ENCODE measurements at regions not wholly inside any gene's neighbourhood (a gene's known extent, or its start where the extent isn't known, plus 50 kb on each side); places are given as distances from the start of the nearest gene placed in this dataset.

GRCh38 chr6:164547076-164547475 lies 762.3 kb downstream of the C6orf118 start:
- Mint-ChIP-seq H3K36me3 (no peaks in the 10 kb centered on the region), H3K4me1 (no peaks in the 10 kb centered on the region), H3K9me3 (peaks cover 5% of the 10 kb centered on the region), H3K27ac (no peak overlapping the region), H3K27me3 (no peaks in the 10 kb centered on the region), H3K4me3 (no peak overlapping the region)

DNA sequence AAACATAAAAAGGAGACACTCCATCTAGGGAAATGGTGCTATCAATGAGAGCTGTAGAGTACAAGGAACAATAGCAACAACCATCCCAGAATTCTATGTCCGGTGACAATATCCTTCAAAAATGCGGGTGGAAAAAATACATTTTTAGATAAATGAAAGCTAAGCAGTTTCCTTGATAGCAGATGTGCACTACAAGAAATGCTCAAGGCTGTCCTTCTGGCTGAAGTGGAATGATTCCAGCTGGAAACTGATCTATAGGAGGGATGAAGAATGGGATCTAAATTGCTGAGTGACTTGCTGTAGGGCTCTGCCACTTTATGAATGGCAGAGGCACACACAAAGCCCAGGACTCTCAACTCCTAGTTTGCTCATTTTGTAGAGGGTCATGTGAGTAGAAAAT lies 763.1 kb downstream of the C6orf118 start:
- Mint-ChIP-seq H3K36me3 (no peaks in the 10 kb centered on the region), H3K27ac (no peak overlapping the region), H3K4me3 (no peak overlapping the region), H3K27me3 (no peaks in the 10 kb centered on the region), H3K4me1 (no peaks in the 10 kb centered on the region), H3K9me3 (peaks cover 2% of the 10 kb centered on the region)

DNA sequence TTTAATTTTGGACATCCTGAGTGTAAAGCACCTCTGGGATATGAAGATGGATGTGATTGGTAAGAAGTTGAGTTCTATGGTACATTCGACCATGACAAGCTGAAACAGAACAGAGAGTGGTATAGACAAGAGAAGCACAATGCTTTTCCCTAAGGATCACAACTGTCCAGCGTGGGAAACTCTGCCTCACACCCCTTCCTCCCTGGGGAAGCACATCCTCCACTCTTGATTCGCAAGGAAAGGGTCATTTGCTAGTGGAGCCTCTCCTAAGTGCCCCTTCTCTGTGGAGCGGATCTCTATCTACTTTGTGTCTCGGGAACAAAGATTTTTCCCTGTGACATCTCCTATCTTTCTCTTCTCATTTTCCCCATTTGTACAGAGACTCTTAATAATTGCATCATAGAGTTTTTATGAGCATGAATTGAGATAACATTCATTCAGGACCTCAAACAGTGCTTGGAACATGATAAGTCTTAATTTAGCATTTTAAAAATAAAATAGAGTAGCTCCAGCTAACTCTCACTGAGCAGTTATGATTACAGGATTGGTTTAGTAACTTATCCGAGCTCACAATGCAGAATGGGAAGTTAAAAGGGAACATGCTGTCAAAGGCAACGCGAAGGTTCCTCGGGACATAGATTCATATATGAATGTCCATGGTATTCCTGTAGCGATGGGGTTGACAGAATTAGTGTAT lies 775.2 kb downstream of the C6orf118 start:
- Mint-ChIP-seq H3K27me3 (no peaks in the 10 kb centered on the region), H3K36me3 (no peaks in the 10 kb centered on the region), H3K9me3 (peaks cover 5% of the 10 kb centered on the region), H3K27ac (no peak overlapping the region), H3K4me1 (no peaks in the 10 kb centered on the region), H3K4me3 (no peak overlapping the region)

DNA sequence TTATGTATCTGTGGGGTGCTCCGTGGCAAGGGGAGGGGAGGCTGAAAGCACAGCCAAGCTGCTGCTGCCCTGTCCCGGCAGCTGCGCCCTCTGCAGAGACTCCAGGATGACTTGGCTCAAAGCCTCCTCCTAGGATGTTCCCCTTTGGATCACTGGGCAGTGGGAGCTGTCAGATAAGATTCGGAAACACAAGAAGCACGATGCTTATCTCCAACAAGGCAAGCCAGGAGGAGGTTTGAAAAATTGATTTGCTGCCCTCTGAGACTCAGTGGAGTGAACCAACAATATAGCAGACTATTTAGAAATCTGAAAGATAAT lies 776.4 kb downstream of the C6orf118 start:
- H3K4me1 Mint-ChIP-seq: no peaks in the 10 kb centered on the region
- no peaks in the 10 kb centered on the region for H3K36me3 Mint-ChIP-seq
- no peaks in the 10 kb centered on the region for H3K27me3 Mint-ChIP-seq
- no peaks in the 10 kb centered on the region for H3K9me3 Mint-ChIP-seq
- no peak overlapping the region for H3K4me3 Mint-ChIP-seq
- no peak overlapping the region for H3K27ac Mint-ChIP-seq

DNA sequence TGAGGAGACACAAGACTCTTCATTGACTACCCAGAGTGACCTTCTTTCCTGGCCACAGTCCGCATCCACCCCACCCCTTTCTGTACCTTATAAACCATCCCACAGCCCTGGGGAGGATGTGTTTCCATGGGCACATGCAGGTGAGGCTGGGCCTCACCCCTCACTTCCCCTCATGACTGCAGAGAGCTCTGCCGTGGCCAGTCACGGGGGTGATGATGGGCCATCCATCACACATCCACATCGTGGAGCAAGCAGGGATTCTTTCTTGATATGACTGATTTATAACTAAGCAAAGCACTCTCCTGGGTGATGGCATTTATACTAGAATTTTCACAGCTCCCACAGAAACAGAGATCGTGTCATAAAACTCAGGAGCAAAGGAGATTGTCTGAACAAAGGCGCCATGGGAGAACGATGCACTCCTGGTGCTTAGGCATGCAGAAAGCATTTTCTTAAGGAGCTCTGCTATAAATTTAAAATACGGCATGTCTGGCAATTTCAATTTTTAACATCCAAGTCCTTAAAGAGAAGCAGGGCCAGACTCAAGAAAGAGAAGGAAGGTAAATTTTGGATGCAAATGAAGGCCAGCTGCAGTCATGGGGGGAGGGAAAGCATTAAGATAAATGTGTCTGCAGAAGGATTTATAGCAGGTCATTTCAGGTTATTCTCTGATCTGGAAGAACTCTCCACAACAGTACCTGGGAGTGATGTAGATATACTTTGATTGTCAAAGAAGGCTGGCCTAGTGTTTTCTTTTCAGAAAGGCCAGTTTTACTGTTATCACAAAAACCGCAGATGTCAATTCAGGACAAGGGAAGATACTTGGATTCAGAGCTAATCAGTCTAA lies 777.0 kb downstream of the C6orf118 start:
- H3K27me3 Mint-ChIP-seq: no peaks in the 10 kb centered on the region
- no peak overlapping the region for H3K27ac Mint-ChIP-seq
- no peaks in the 10 kb centered on the region for H3K9me3 Mint-ChIP-seq
- H3K4me1 Mint-ChIP-seq: no peaks in the 10 kb centered on the region
- H3K4me3 Mint-ChIP-seq: no peak overlapping the region
- no peaks in the 10 kb centered on the region for H3K36me3 Mint-ChIP-seq

DNA sequence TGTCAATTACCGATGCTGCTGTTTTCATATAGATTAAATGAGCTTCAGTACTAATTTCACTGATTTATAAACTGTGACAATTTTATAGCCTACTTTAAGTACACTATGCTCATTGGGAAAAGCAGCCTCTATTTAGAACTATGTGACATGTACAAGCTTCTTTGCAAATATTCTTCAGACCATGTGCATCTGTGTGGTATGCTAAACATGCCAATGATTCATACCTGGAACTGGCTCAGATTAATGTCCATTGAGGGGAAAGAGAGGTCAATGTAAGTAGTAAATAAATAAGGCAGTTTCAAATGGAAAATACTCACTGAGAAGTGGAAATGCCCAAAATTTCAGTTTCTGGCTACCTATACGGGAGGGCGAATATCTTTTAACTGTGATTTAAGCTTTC lies 777.7 kb downstream of the C6orf118 start:
- H3K27me3 Mint-ChIP-seq: no peaks in the 10 kb centered on the region
- H3K27ac Mint-ChIP-seq: no peak overlapping the region
- no peaks in the 10 kb centered on the region for H3K36me3 Mint-ChIP-seq
- H3K4me1 Mint-ChIP-seq: no peaks in the 10 kb centered on the region
- no peak overlapping the region for H3K4me3 Mint-ChIP-seq
- no peaks in the 10 kb centered on the region for H3K9me3 Mint-ChIP-seq

GRCh38 chr6:164528539-164528938 lies 780.9 kb downstream of the C6orf118 start:
- H3K4me3 Mint-ChIP-seq: no peak overlapping the region
- H3K27ac Mint-ChIP-seq: no peak overlapping the region
- no peaks in the 10 kb centered on the region for H3K4me1 Mint-ChIP-seq
- H3K9me3 Mint-ChIP-seq: no peaks in the 10 kb centered on the region
- H3K27me3 Mint-ChIP-seq: no peaks in the 10 kb centered on the region
- no peaks in the 10 kb centered on the region for H3K36me3 Mint-ChIP-seq

- no peaks in the 10 kb centered on the region for H3K36me3 Mint-ChIP-seq
- no peaks in the 10 kb centered on the region for H3K4me1 Mint-ChIP-seq
- H3K27me3 Mint-ChIP-seq: no peaks in the 10 kb centered on the region
- no peak overlapping the region for H3K27ac Mint-ChIP-seq
- H3K4me3 Mint-ChIP-seq: no peak overlapping the region
- H3K9me3 Mint-ChIP-seq: peaks cover 8% of the 10 kb centered on the region
Measured at GRCh38 chr6:164523087-164523654, 786.2 kb downstream of the C6orf118 start.

DNA sequence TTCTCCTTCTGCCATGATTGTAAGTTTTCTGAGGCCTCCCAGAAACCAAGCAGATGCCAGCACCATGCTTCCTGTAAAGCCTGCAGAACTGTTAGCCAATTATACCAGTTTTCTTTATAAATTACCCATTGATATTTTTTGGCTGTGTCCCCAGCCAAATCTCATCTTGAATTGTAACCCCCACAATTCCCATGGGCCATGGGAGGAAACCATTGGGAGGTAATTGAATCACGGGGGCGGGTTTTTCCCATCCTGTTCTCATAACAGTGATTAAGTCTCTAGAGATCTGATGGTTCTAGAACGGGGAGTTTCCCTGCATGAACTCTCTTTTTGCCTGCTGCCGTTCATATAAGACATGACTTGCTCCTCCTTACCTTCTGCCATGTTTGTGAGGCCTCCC lies 788.5 kb downstream of the C6orf118 start:
- peaks cover 8% of the 10 kb centered on the region for H3K9me3 Mint-ChIP-seq
- no peaks in the 10 kb centered on the region for H3K36me3 Mint-ChIP-seq
- H3K27me3 Mint-ChIP-seq: no peaks in the 10 kb centered on the region
- no peak overlapping the region for H3K27ac Mint-ChIP-seq
- no peak overlapping the region for H3K4me3 Mint-ChIP-seq
- H3K4me1 Mint-ChIP-seq: no peaks in the 10 kb centered on the region

- H3K36me3 Mint-ChIP-seq: no peaks in the 10 kb centered on the region
- H3K4me3 Mint-ChIP-seq: no peak overlapping the region
Measured at GRCh38 chr6:164507206-164507940, 802.0 kb downstream of the C6orf118 start.

DNA sequence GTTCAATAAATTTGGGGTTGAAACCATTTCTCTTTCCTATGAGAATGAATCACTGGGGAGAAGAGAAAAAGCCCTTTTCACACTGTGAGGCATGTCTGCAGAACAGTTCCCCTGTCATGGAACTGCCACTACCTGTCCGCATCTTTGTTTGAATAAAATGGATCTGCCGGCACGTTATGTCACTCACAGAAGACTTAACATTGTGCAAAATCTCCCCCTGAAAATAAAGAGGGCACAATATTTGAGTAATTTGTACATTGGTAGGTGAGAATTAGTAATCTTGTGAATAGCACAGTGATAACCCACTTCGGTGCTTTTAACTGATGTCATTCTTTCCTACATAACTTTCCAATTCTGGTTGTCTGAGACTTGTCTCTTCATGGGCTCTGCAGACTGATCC lies 804.0 kb downstream of the C6orf118 start:
- H3K4me1 Mint-ChIP-seq: no peaks in the 10 kb centered on the region
- peaks cover 5% of the 10 kb centered on the region for H3K9me3 Mint-ChIP-seq
- no peak overlapping the region for H3K27ac Mint-ChIP-seq
- H3K36me3 Mint-ChIP-seq: no peaks in the 10 kb centered on the region
- H3K4me3 Mint-ChIP-seq: no peak overlapping the region
- no peaks in the 10 kb centered on the region for H3K27me3 Mint-ChIP-seq

More at GRCh38 chr6:164507206-164507940, 802.0 kb downstream of the C6orf118 start:
- Mint-ChIP-seq H3K4me1 (no peaks in the 10 kb centered on the region), H3K9me3 (peaks cover 5% of the 10 kb centered on the region), H3K27me3 (no peaks in the 10 kb centered on the region), H3K27ac (no peak overlapping the region)

DNA sequence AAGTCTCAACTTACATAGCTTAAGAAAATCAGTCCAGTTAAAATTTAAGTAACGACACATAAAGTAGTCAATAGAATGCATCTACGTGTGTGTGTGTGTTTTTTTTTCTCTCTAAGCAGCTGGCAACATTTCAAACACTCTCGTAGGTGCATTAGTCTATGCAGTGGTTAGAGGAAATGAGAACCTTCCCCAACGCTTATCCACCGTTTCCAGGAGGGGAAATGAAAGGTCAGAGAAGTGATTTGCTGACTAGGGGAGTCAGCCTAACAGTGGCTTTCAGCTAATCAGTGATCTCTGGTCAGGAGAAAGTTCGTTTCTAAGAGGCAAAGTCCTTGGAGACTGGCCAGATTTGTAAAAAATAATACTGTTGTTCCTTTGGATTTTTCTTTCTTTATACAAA lies 806.6 kb downstream of the C6orf118 start:
- H3K36me3 Mint-ChIP-seq: no peaks in the 10 kb centered on the region
- no peaks in the 10 kb centered on the region for H3K4me1 Mint-ChIP-seq
- no peak overlapping the region for H3K27ac Mint-ChIP-seq
- no peaks in the 10 kb centered on the region for H3K27me3 Mint-ChIP-seq
- H3K4me3 Mint-ChIP-seq: no peak overlapping the region
- peaks cover 13% of the 10 kb centered on the region for H3K9me3 Mint-ChIP-seq

DNA sequence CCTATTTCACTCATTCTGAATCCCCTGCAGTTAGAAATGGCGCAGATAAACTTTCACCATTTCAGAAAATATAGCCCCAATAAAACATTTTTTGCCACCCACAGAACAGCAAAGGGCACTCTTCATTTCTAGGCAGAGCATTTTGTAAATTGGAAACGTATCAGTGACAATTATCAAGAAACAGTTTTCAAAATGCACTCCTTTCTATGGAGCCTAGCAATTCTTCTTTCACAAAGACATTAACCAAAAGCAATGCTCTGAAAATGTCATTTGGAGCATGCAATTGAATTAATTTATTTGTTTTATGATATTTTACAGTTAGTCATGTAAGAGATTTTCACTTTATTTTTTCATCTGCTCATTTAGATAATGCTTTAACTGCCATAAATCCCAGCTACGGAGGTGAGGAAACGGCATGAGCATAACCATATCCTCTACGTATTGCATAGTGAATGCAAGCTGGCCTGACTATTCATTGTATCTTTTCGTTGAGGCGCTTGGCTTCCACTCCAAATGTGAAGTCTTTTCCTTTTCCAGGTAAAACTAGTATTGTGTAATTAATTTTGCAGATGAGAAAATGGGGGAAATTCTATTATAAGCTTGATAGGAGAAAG lies 813.4 kb downstream of the C6orf118 start:
- Mint-ChIP-seq H3K27ac (no peak overlapping the region), H3K27me3 (no peaks in the 10 kb centered on the region), H3K4me1 (no peaks in the 10 kb centered on the region), H3K9me3 (peaks cover 8% of the 10 kb centered on the region), H3K4me3 (no peak overlapping the region), H3K36me3 (no peaks in the 10 kb centered on the region)

DNA sequence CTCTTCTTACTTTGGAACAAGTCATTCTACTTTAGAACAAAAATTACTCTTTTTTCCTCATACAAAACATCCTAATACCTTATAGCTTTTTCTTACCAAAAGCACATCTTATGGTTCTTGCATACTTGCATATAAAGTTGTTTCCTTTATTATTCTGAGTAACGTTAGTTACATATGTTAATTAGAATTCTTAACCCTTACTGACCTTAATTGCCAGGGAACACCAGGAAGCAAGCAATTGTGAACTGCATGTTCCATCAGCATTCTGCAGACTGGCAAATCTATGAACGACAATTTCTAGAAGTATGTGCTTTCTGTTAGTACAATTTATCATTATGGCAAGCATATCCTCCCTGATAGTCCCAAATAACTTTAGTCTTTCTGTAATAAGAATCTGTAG lies 831.0 kb downstream of the C6orf118 start:
- Mint-ChIP-seq H3K9me3 (no peaks in the 10 kb centered on the region), H3K4me3 (no peak overlapping the region), H3K4me1 (no peaks in the 10 kb centered on the region), H3K27ac (no peak overlapping the region), H3K36me3 (no peaks in the 10 kb centered on the region), H3K27me3 (no peaks in the 10 kb centered on the region)

DNA sequence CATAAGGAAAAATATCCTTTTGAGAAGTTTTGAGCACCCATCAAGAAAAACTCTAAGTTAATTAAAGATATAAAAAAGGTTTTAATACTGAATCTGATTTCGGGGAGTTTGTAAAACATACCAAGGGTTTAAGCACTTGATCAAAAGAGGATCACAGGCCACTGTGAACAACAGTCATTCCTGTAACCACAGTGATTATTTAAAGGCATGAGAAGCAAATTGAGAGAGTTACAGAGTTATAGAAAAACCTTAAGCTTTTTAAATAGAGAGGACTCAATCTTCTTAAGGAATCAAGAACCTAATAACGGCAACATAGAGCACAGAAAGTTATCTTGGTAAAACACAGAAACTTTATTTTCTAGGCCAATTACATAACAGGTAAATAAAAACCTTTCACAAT lies 831.6 kb downstream of the C6orf118 start:
- no peaks in the 10 kb centered on the region for H3K27me3 Mint-ChIP-seq
- H3K36me3 Mint-ChIP-seq: no peaks in the 10 kb centered on the region
- H3K9me3 Mint-ChIP-seq: no peaks in the 10 kb centered on the region
- H3K4me1 Mint-ChIP-seq: no peaks in the 10 kb centered on the region
- no peak overlapping the region for H3K4me3 Mint-ChIP-seq
- H3K27ac Mint-ChIP-seq: no peak overlapping the region
